SK-N-SH (cell line): ENCODE measurements at regions not wholly inside any gene's neighbourhood (a gene's known extent, or its start where the extent isn't known, plus 50 kb on each side); places are given as distances from the start of the nearest gene placed in this dataset.

Source experiments
- CTCF ChIP-seq: fragments of 200-600 bp; sonication (generic); IDR thresholded peaks from 2 replicates; pipeline ENCODE4 v1.6.1; 2017; ENCODE audit warnings: antibody characterized with exemption, mild to moderate bottlenecking, moderate library complexity
- FOXM1 ChIP-seq: IDR thresholded peaks from 2 replicates; pipeline ENCODE4 v1.4.0; 2012; ENCODE audit warnings: low read depth, mild to moderate bottlenecking
- JUND ChIP-seq: IDR thresholded peaks from 2 replicates; pipeline ENCODE4 v1.4.0; 2012
- MXI1 ChIP-seq: IDR thresholded peaks from 2 replicates; pipeline ENCODE4 v1.6.1; 2012; ENCODE audit warnings: mild to moderate bottlenecking, low read depth, low read length, improper control_type of control experiment
- PBX3 ChIP-seq: IDR thresholded peaks from 2 replicates; pipeline ENCODE4; 2012
- TAF1 ChIP-seq: IDR thresholded peaks from 2 replicates; pipeline ENCODE4 v1.6.1; 2012; ENCODE audit warnings: low read depth, mild to moderate bottlenecking, low read length, moderate library complexity, borderline replicate concordance
- TEAD4 ChIP-seq: IDR thresholded peaks from 2 replicates; pipeline ENCODE4 v1.4.0; 2012; ENCODE audit warnings: mild to moderate bottlenecking, borderline replicate concordance; ENCODE audit not compliant: insufficient read depth
- USF2 ChIP-seq: fragments of 150-350 bp; IDR thresholded peaks from 2 replicates; pipeline ENCODE4 v1.6.1; 2017; ENCODE audit warnings: antibody characterized with exemption, low read length, low read depth, borderline replicate concordance

DNA sequence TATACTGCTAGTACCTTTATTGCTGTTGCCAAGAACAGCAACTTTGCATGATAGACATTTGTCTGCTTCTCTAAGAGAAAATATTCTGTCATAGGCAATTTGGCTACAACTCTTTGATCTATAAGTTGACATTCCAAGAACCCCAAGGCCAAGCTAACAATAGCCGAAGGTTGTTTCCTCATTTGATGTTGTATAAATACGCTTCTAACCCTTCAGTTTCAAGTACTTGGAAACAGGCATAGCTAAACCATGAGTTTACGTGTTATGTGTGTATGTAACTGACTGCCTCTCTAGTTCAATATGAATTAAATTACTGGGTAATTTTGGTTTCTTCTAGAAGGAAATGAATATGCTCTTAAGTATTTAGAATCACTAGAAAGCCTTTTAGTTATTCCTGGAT, 1034.0 kb downstream of the TLE4 start:
- no peak for TF ChIP-seq CTCF
- TF ChIP-seq FOXM1 = no peak
- no peak for TF ChIP-seq MXI1
- no peak for TF ChIP-seq PBX3
- no peak for TF ChIP-seq TEAD4
- TF ChIP-seq TAF1 = no peak
- no peak for TF ChIP-seq JUND
- TF ChIP-seq USF2 = no peak
